Kidney tubule cell (primary cell): ENCODE measurements at regions not wholly inside any gene's neighbourhood (a gene's known extent, or its start where the extent isn't known, plus 50 kb on each side); places are given as distances from the start of the nearest gene placed in this dataset.

Source experiments
- DNase-seq: peaks from one replicate; pipeline ENCODE4 v3.0.0-alpha.2; 2018; ENCODE audit warnings: low spot score

GRCh38 chr17:79243996-79244395 is 169.4 kb downstream of the ENGASE start:
- DNase-seq = no peak

DNA sequence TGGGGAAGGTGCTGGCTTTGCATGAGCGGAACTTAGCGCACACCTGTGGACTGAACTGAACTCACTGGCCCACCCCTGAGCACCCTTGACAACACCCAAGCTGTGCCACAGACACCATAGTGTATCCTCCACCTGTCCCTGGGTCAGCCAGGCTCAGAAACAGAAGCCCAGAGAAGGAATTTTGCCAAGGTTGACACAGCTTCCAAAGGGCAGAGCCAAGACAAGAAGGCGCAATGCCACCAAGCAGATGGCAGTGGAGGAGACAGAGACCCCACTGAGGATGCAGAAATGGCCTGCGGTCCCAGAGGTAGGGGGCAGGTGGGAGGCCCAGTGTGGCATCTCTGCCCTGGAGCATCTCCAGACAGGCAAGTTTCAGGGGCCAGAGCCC is 169.0 kb downstream of the ENGASE start:
- DNase-seq = no peak

- DNase-seq = no peak
Measured at GRCh38 chr17:79242873-79243602, 168.4 kb downstream of the ENGASE start.

DNA sequence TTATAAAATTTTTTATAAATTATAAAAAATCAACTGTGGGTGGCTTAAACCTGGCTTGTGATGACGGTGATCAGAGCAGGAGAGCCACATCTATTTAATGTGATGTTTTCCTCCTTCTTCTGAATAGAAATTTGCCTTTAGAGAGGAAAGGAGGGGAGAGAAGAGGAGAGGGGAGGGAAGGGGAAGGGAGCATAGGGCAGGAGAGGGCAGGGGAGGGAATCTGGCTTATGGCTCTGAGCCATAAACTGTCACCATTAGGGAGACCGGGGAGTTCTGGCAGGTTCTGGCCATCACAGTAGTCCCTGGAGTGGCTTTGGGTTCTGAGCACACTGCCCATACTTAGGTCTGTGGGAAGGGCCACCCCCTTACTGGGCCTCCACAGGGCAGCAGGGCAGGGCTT is 167.8 kb downstream of the ENGASE start:
- DNase-seq = no peak

DNA sequence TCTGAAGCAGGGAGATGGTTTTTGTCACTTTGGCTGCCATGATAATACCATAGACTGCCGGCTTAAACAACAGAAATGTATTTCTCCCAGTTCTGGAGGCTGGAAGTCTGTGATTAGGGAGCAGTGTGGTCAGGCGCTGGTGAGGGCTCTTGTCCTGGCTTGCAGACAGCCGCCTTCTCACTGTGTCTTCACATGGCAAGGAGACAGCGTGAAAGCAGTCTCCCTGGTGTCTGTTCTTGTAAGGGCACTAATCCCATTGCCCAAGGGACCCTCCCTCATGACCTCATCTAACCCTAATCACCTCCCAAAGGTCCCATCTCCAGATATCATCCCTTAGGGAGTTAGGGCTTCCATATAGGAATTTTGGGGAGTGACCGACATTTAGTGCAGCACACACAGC is 167.0 kb downstream of the ENGASE start:
- DNase-seq = no peak

DNA sequence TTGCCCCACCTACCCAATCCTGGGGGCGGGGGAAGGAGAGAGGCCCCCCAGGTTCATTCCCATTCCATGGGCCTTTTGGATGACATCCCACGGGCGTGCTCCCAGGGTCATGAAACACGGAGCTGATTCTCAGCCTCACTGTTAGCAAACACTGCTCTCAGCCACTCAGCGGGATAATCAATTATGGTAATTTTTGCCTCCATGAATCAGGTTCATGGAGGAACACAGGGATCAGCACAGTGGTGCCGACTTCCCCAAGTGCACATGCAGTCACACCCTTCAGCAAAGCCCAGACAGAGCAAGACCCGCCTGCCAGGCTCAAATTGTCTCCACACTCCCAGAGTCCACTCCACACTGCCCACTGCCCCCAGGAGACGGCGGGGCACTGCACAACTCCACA is 164.6 kb downstream of the ENGASE start:
- no peak for DNase-seq

GRCh38 chr17:79237448-79238053 is 162.9 kb downstream of the ENGASE start:
- DNase-seq = no peak

- DNase-seq = no peak
Measured at GRCh38 chr17:79235808-79236207, 161.2 kb downstream of the ENGASE start.

- DNase-seq = no peak
Measured at GRCh38 chr17:79233916-79234551, 159.4 kb downstream of the ENGASE start.

GRCh38 chr17:79232957-79233356 is 158.3 kb downstream of the ENGASE start:
- DNase-seq = no peak

GRCh38 chr17:79231766-79232287 is 157.2 kb downstream of the ENGASE start:
- peak; percentile 32 for DNase-seq

- DNase-seq = no peak
Measured at GRCh38 chr17:79230576-79230975, 156.0 kb downstream of the ENGASE start.

GRCh38 chr17:79226037-79226436 is 151.4 kb downstream of the ENGASE start:
- no peak for DNase-seq

GRCh38 chr17:79224903-79225302 is 150.3 kb downstream of the ENGASE start:
- peak; percentile 10 for DNase-seq

DNA sequence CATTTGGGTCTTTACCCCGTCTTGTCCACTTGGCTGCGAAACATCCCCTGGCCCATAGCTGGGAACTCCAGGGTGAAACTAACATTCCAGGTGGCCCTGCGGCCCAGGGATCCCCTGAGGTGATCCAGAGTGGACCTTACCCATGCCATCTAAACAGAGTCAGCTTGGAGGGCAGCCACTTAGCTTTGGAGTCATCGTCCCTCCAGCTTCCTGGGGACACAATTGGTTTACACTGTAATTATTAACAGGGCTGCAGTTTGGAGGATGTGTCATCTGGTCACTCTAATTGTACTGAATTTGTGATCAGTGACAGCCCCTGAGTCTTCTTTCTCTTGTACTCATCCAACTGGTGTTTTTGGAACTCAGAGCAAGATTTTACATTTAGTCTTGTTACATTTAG is 149.9 kb downstream of the ENGASE start:
- peak; percentile 62 for DNase-seq

GRCh38 chr17:79223953-79224352 is 149.3 kb downstream of the ENGASE start:
- no peak for DNase-seq

DNA sequence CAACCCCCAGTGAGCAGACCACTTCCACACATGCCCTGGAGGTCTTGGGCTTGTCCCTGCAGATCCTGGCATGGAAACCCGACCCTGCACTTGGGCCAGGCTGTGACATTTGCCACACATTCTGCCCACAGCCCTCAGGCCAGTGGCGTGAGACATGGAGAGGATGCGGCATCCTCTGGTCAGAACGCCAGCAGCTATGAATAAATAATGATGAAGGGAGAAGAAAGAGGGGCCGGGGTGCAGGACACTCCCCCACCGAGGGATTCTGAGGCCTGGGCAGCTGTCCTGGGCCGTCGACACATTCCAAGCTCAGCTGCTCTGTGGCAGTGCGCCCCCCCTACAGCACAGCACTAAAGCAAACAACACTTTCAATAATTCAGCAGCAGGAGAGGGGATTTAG is 148.8 kb downstream of the ENGASE start:
- no peak for DNase-seq

DNA sequence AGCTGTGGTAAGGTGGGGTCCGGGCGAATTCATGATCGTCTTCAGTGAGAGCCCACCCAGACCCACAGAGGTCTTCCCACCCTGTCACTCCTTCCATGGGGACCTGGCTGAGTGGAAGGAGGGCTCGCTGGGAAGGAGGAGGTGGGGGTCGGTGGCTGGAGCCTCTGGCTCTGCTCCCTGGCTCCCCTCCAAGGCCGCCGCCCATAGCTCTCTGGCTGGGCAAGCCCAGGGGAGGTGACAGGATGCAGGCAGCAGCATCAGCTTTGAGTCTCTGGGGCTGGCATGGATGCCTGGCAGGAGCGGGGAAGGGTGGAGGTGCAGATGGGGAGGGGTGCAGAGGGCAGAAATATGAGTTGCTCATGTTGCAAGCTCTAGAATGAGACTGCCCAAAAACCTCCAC is 147.0 kb downstream of the ENGASE start:
- DNase-seq = no peak

DNA sequence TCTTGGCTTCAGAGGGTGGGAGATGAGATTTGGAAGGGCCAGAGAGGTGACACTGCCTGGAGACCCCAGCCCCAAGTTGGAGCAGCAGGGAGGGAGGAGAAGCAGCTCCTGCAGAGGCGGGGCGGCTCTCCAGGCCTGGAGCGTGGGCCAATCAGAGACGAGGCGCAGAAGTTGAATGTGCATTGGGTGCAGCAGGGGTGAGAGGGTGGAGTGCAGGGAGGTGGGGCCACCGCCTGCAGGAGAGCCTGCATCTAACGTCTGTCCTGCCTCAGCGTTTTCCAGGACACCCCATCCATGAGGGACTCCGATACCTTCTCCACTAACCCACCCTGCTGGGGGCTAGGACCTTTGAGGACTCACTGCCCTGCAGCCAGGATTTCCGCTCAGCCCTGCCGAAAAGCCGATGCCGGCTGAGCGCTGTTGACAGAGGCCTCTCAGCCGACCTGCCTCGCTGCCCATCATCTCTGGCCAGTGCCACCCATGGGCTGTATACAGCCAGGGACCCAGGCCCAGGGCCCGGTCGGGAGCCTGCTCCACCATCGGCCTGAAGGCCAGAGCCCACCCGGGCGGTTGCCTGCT is 146.2 kb downstream of the ENGASE start:
- no peak for DNase-seq

DNA sequence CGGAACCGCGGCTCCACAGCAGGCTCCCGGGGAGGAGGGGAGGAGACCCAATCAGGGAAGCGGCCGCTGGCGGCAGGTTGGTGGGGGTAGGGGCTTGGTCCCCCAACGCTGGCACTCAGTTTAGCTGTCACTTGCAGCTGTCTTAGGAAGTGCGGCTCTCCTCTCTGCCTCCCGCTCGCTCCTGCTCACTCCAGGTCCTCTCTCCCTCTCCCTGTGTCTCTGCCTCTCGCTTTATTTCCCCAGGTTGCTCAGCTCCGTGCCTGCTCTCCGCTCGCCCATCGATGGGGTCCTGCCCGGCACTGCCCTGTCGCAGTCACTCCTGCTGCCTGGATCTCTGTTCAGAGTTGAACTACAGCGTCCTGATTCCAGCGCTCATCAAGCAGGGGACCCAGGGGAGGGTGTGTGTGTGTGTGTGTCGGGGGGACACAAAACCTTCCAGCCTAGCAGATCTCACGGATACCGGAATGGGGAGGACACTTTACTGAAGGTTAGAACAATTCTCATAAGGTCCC is 145.6 kb downstream of the ENGASE start:
- DNase-seq = no peak

- no peak for DNase-seq
Measured at GRCh38 chr17:79219208-79219935, 144.7 kb downstream of the ENGASE start.

GRCh38 chr17:79218825-79219200 is 144.2 kb downstream of the ENGASE start:
- DNase-seq = no peak
